Neural crest cell (in vitro differentiated cells): ENCODE measurements at regions not wholly inside any gene's neighbourhood (a gene's known extent, or its start where the extent isn't known, plus 50 kb on each side); places are given as distances from the start of the nearest gene placed in this dataset.

ENCODE experiments used
- DNase-seq: peaks from one replicate; pipeline ENCODE4 v3.0.0; 2021; ENCODE audit warnings: low read depth, mixed read lengths, low spot score
- H3K27ac Mint-ChIP-seq: one replicate; pipeline ENCODE4 v1.8.0; 2021; ENCODE audit warnings: mild to moderate bottlenecking, mixed read lengths; ENCODE audit not compliant: unreplicated experiment
- H3K27me3 Mint-ChIP-seq: 2 replicates; pipeline ENCODE4 v1.8.0; 2021; ENCODE audit warnings: low read depth, mild to moderate bottlenecking, mixed read lengths
- H3K36me3 Mint-ChIP-seq: 2 replicates; pipeline ENCODE4 v1.8.0; 2021; ENCODE audit warnings: low read depth, mild to moderate bottlenecking, mixed read lengths
- H3K4me1 Mint-ChIP-seq: 2 replicates; pipeline ENCODE4 v1.8.0; 2021; ENCODE audit warnings: mixed read lengths
- H3K4me3 Mint-ChIP-seq: one replicate; pipeline ENCODE4 v1.8.0; 2021; ENCODE audit warnings: mild to moderate bottlenecking, mixed read lengths
- H3K9me3 Mint-ChIP-seq: 2 replicates; pipeline ENCODE4 v1.8.0; 2021; ENCODE audit warnings: mixed read lengths
- CTCF ChIP-seq: fragments of 200-600 bp; sonication (generic); conservative IDR thresholded peaks from 2 replicates; pipeline ENCODE4 v1.5.0; 2021; ENCODE audit warnings: antibody characterized with exemption, mild to moderate bottlenecking

GRCh38 chr13:112325142-112325808 is 50.9 kb upstream of the SPACA7 start:
- DNase-seq: no peak
- no peak for TF ChIP-seq CTCF
- no peak overlapping the region for H3K27ac Mint-ChIP-seq
- no peaks in the 10 kb centered on the region for H3K36me3 Mint-ChIP-seq
- H3K4me1 Mint-ChIP-seq: peaks cover 5% of the 10 kb centered on the region
- peaks cover 10% of the 10 kb centered on the region for H3K27me3 Mint-ChIP-seq
- no peak overlapping the region for H3K4me3 Mint-ChIP-seq
- H3K9me3 Mint-ChIP-seq: no peaks in the 10 kb centered on the region

- H3K27me3 Mint-ChIP-seq: peaks cover 10% of the 10 kb centered on the region
- no peaks in the 10 kb centered on the region for H3K36me3 Mint-ChIP-seq
- DNase-seq: no peak
- no peaks in the 10 kb centered on the region for H3K9me3 Mint-ChIP-seq
- no peak for TF ChIP-seq CTCF
- peaks cover 5% of the 10 kb centered on the region for H3K4me1 Mint-ChIP-seq
- H3K27ac Mint-ChIP-seq: no peak overlapping the region
- no peak overlapping the region for H3K4me3 Mint-ChIP-seq
Measured at GRCh38 chr13:112325920-112326645, 50.1 kb upstream of the SPACA7 start.
